Erythroblast (primary cell): ENCODE measurements at regions not wholly inside any gene's neighbourhood (a gene's known extent, or its start where the extent isn't known, plus 50 kb on each side); places are given as distances from the start of the nearest gene placed in this dataset.

ENCODE experiments used
- GATA1 ChIP-seq: IDR thresholded peaks from 2 replicates; pipeline ENCODE4 v1.6.1; 2011; ENCODE audit warnings: low read depth, mild to moderate bottlenecking, control low read depth, low read length, moderate library complexity
- POLR2A ChIP-seq: IDR thresholded peaks from 2 replicates; pipeline ENCODE4 v1.6.1; 2011; ENCODE audit warnings: mild to moderate bottlenecking, low read length

DNA sequence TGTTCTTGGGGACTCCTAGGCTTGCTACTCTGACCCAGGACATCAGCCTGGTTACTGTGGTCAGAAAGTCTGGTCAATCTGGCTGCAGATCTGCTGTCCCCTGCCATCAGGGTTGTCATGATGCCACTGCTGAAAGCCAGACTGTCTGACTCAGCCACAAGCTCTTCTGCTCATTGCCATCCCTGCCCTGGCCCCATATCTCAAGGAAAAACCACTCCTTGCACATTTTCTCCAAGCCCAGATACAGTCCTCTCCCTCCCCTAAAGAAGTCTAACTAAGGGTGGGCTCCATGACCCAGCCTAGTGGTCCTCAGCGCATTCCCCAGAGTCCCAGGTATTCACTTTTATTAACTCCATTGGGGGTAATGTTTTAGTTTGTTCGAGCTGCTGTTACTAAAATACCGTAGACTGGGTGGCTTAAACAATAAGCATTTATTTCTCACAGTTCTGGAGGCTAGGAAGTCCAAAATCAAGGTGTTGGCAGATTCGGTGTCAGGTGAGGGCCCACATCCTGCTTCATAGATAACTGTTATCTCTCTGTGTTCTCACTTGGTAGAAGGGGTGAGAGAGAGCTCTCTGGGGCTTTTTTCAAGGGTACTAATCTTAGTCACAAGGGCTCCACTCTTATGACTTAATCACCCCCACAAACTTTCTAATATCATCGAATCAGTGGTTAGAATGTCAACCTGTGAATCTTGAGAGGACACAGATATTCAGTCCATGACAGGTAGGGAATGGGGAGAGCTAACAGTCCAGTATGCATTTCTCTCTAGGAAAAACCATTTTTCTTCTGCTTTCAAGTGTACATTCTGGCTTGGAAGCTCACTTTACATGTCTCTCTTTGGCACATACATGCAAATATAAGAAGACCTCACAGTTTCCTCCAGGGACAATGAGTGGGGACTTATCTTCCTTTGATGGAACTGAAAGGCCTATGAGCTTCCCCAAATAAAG is 94.8 kb upstream of the CXCR4 start:
- TF ChIP-seq POLR2A, result no peak
- TF ChIP-seq GATA1, result no peak
